K562 (cell line): ENCODE measurements at regions not wholly inside any gene's neighbourhood (a gene's known extent, or its start where the extent isn't known, plus 50 kb on each side); places are given as distances from the start of the nearest gene placed in this dataset.

Experiments used
- SUPT5H ChIP-seq: fragments of 450-650 bp; IDR thresholded peaks from 2 replicates; pipeline ENCODE4 v1.6.1; 2016
- TF ChIP-seq, protein P1 (sequence below): sonication (generic); formaldehyde crosslinking; IDR thresholded peaks from 2 replicates; pipeline ENCODE4 v1.8.1; 2023; ENCODE audit warnings: mild to moderate bottlenecking, missing genetic modification reagents

DNA sequence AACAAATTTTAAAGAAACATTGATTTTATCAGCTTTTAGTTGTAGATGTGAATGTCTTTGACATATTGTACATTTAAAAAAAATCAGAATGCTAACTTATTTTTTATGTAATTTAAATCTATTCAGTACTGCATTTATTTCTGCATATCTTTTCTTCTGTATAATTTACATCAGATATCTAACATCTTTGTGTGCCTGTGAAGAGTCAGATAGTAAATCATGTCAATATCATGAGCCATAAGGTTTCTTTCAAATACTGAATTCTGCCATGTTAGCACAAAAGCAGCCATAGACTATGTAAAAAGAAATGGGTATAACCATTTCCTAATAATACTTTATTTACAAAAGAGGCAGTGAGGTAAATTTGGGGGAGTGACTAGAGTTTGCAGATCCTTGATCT is 1829.2 kb downstream of the NCAM2 start:
- TF ChIP-seq SUPT5H = no peak
- TF ChIP-seq, protein P1, sequence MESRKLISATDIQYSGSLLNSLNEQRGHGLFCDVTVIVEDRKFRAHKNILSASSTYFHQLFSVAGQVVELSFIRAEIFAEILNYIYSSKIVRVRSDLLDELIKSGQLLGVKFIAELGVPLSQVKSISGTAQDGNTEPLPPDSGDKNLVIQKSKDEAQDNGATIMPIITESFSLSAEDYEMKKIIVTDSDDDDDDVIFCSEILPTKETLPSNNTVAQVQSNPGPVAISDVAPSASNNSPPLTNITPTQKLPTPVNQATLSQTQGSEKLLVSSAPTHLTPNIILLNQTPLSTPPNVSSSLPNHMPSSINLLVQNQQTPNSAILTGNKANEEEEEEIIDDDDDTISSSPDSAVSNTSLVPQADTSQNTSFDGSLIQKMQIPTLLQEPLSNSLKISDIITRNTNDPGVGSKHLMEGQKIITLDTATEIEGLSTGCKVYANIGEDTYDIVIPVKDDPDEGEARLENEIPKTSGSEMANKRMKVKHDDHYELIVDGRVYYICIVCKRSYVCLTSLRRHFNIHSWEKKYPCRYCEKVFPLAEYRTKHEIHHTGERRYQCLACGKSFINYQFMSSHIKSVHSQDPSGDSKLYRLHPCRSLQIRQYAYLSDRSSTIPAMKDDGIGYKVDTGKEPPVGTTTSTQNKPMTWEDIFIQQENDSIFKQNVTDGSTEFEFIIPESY (CRISPR knock-in tag) = no peak
